ENCODE measurements at regions not wholly inside any gene's neighbourhood (a gene's known extent, or its start where the extent isn't known, plus 50 kb on each side); places are given as distances from the start of the nearest gene placed in this dataset.

DNA sequence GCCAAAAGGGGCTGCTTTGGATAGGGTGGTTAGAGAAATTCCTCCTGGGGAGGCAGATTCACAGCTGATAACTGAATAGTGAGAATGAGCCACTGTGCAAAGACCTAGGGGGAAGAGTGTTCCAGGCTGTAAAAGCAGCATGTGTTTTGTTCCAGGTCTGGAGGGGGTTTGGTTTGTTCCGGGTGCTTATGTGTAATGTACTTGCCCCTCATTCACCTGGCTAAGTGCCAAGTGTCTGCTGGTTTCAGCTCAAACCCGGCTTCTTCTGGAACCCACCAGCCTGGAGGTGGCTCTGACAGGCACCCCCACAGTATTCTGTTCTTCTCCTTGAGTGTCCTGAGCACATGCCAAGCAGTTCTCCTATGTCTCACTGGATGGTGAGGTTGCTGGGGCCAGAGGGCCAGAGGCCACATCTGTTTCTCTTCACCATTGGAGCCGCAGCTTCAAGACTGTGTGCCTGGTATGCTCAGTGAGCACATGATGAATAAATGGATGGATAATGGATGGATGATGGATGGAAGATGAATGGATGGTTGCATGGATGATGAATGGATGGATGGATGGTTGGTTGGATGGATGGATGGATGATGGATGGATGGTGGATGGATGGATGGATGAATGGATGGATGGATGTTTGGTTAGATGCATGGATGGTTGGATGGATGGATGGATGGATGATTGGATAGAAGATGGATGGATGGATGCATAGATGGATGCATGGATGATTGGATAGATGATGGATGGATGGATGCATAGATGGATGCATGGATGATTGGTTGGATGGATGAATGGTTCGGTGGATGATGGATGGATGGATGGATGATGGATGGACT lies 227.6 kb downstream of the BMP7 start:
- no peak for DNase-seq

- DNase-seq = no peak
Measured at GRCh38 chr20:57040466-57040865, 226.0 kb downstream of the BMP7 start.

DNA sequence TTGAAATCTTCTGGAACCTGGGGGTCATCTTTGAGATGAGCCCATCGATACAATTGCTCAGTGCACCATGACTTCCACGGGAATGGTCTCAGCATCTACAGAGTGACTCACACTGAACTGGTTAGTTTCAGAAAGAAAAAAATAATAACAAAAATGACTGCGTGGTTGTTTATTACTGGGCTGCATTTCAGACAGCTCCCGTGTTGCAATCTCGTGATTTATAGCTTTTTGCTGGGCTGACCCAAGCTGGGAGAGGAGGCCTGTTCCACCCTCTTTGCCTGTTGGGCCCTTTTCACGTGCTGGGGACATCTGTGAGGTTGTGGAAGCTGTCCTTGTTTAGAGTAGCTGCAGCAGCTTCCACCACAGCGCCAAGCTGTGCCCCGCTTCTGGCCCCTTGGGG lies 225.5 kb downstream of the BMP7 start:
- no peak for DNase-seq

- DNase-seq = no peak
Measured at GRCh38 chr20:57043091-57043490, 223.3 kb downstream of the BMP7 start.

GRCh38 chr20:57043669-57044268 lies 222.7 kb downstream of the BMP7 start:
- no peak for DNase-seq

DNA sequence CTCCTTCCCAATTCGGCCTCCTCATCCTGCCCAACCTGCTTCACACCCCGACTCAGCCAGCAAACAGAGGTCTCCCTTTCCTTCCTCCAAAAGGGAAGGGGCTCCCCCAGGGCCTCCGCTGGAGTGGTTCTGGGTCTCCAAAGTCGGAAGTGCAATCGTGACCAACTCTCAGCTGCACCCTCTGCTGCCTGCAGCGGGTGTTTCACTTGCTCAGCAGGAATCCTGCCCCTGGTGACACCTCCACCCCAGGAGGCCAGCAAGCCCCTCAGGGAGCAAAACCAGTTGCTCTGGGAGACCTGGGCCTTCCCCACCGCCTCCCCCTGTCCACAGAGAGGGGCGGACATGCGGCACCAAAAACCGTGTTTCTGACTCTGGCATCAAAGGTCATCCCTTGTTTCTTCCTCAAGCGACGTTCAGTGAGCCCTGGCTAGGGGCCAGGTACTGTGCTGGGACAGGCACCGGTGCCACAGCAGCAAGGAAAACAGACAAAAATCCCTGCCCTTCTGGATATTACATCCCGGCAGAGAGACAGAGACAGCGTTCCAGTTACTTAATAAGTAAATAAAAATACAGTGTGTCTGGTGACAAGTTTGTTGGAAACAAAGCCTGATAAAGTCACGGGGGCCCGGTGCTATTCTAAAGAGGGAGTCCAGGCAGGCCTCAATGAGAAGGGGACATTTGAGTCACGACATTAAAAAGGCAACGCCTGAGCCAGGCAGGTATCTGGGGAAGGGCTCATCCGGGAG lies 219.0 kb downstream of the BMP7 start:
- no peak for DNase-seq

GRCh38 chr20:57048027-57048869 lies 218.2 kb downstream of the BMP7 start:
- DNase-seq = peak; percentile 6

GRCh38 chr20:57049296-57049695 lies 217.1 kb downstream of the BMP7 start:
- DNase-seq = no peak

- DNase-seq = no peak
Measured at GRCh38 chr20:57051096-57051495, 215.3 kb downstream of the BMP7 start.

GRCh38 chr20:57053067-57053466 lies 213.4 kb downstream of the BMP7 start:
- DNase-seq = no peak

GRCh38 chr20:57053793-57054552 lies 212.5 kb downstream of the BMP7 start:
- no peak for DNase-seq

GRCh38 chr20:57055345-57055744 lies 211.1 kb downstream of the BMP7 start:
- DNase-seq = no peak

- no peak for DNase-seq
Measured at GRCh38 chr20:57056651-57057050, 209.8 kb downstream of the BMP7 start.

GRCh38 chr20:57059055-57059596 lies 207.3 kb downstream of the BMP7 start:
- DNase-seq = no peak

DNA sequence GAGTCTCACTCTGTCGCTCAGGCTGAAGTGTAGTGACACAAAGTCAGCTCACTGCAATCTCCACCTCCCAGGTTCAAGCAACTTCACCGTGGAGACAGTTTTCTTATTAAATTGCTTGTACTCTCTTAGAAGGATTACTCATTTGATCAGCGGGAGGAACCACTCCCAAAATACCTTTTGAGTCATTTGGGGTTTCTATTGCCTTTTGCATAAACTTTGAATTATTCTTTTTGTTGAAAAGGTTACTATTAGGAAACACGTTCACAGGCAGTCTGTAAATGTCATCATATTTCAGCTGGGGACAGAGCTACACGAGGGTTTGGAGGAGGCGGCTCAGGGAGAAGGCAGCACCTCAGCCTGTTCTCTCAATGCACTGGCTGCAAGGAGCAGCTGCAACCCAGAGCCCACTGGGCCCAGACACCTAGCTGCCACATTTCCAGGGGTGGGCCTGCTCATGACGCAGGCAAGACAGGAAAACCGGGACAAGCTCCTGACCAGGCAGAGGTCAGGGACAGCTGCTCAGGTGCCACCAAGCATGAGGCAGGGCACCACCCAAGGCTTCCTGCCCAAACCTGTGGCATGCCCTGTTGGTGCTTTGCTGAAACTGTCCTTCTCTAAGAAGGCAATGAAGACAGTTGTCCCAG lies 205.9 kb downstream of the BMP7 start:
- DNase-seq = no peak

- DNase-seq = no peak
Measured at GRCh38 chr20:57061051-57061900, 205.2 kb downstream of the BMP7 start.

GRCh38 chr20:57062241-57062640 lies 204.2 kb downstream of the BMP7 start:
- DNase-seq = no peak

- no peak for DNase-seq
Measured at GRCh38 chr20:57062696-57063270, 203.7 kb downstream of the BMP7 start.

DNA sequence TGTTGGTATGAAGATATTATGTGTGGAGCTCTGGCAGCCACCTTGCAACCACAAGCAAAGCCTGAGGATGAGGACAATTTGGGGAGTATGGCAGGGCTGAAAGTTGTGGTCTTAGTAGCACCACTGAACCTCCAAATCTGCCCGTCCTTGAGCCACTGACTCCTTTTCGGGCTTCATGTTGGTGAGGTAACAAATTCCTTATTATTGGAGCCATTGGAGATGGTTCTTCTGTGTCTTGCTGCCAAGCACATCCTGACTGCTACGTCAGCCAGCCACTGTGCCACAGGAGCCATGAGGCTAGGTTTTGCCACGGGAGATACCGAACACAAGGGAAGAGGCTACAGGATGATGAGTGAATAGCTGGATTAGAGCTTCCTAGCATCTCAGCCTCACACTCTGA lies 201.6 kb downstream of the BMP7 start:
- DNase-seq = no peak

GRCh38 chr20:57065646-57066045 lies 200.8 kb downstream of the BMP7 start:
- no peak for DNase-seq
